Endothelial cell of umbilical vein (primary cell): ENCODE measurements at regions not wholly inside any gene's neighbourhood (a gene's known extent, or its start where the extent isn't known, plus 50 kb on each side); places are given as distances from the start of the nearest gene placed in this dataset.

Experiments
- BruUV-seq: library from RNA; stranded (reverse); fragments of 400-500 nt; replicated peaks from 2 replicates; lab custom pipeline; 2021; lab: Mats Ljungman, UMichigan
- CTCF ChIA-PET: fragments of 300-600, 350-600 bp; sonication (Branson Sonifier 250); formaldehyde crosslinking; loops from one replicate; lab custom pipeline; 2021; ENCODE audit warnings: antibody characterized with exemption, inconsistent platforms; lab: Charles Lee
- POLR2A ChIA-PET: fragments of 300-600, 350-600 bp; sonication (Branson Sonifier 250); formaldehyde crosslinking; loops from one replicate; lab custom pipeline; 2021; ENCODE audit warnings: antibody characterized with exemption, inconsistent platforms; lab: Charles Lee
- DNase-seq: peaks from one replicate; pipeline ENCODE4 v3.0.0-alpha.2; 2011; ENCODE audit warnings: low read depth, low spot score
- FAIRE-seq: peaks from 2 replicates; lab custom pipeline; 2011; peaks lifted over from hg19 to GRCh38; lab: Jason Lieb, UNC
- H2AFZ ChIP-seq: 2 replicates; pipeline ENCODE4 v1.6.0; 2012; ENCODE audit warnings: low read depth, low read length, control low read depth, inconsistent platforms
- H3K27ac ChIP-seq: 2 replicates; pipeline ENCODE4 v1.5.1; 2011; ENCODE audit warnings: low read depth, mild to moderate bottlenecking, control low read depth, low read length, moderate library complexity; ENCODE audit not compliant: insufficient read depth
- H3K27me3 ChIP-seq, 2 experiments: 2 replicates each; pipeline versions ENCODE4 v1.6.0 to v1.6.1; 2011; ENCODE audit warnings: low read length in 2 of 2, mixed read lengths in 1 of 2; ENCODE audit not compliant: control insufficient read depth in 2 of 2, insufficient read depth in 2 of 2
- H3K36me3 ChIP-seq, 2 experiments: 2 replicates in 1 of 2; 3 replicates in 1 of 2; pipeline ENCODE4 v1.5.1; 2011; ENCODE audit warnings: low read length in 2 of 2, mild to moderate bottlenecking in 1 of 2, moderate library complexity in 1 of 2; ENCODE audit not compliant: control insufficient read depth in 2 of 2, insufficient read depth in 2 of 2; ENCODE audit errors: extremely low read depth in 1 of 2
- H3K4me1 ChIP-seq: 3 replicates; pipeline ENCODE4 v1.5.1; 2011; ENCODE audit warnings: mild to moderate bottlenecking, low read length; ENCODE audit not compliant: control insufficient read depth, insufficient read depth; ENCODE audit errors: extremely low read depth
- H3K4me2 ChIP-seq: 2 replicates; pipeline ENCODE4 v1.6.1; 2011; ENCODE audit warnings: low read length, control low read depth, mixed read lengths; ENCODE audit not compliant: insufficient read depth
- H3K4me3 ChIP-seq, 3 experiments: fragments of 200-600 bp in 1 of 3; sonication (generic), shearing (Covaris generic) in 1 of 3; replicated peaks in 1 of 3; 2 replicates each; pipeline ENCODE4 v1.5.1; 2011 to 2016; ENCODE audit warnings: control low read depth in 3 of 3, low read length in 3 of 3, mild to moderate bottlenecking in 2 of 3, inconsistent platforms in 1 of 3, low read depth in 1 of 3, moderate library complexity in 1 of 3; ENCODE audit not compliant: insufficient read depth in 1 of 3
- H3K79me2 ChIP-seq: 2 replicates; pipeline ENCODE4 v1.6.0; 2012; ENCODE audit warnings: low read length, inconsistent platforms; ENCODE audit not compliant: control insufficient read depth, insufficient read depth
- H3K9ac ChIP-seq: replicated peaks from 2 replicates; pipeline ENCODE3; 2011; ENCODE audit warnings: low read length, control low read depth; ENCODE audit not compliant: insufficient read depth; ENCODE audit errors: extremely low read depth
- H3K9me1 ChIP-seq: replicated peaks from 3 replicates; pipeline ENCODE4 v1.6.0; 2011; ENCODE audit warnings: mild to moderate bottlenecking, low read length; ENCODE audit not compliant: control insufficient read depth, insufficient read depth; ENCODE audit errors: extremely low read depth
- H3K9me3 ChIP-seq: replicated peaks from 2 replicates; pipeline ENCODE4 v1.5.1; 2012; ENCODE audit warnings: low read length, inconsistent platforms; ENCODE audit not compliant: control insufficient read depth, insufficient read depth
- H4K20me1 ChIP-seq: replicated peaks from 2 replicates; pipeline ENCODE3; 2011; ENCODE audit warnings: mild to moderate bottlenecking, low read length; ENCODE audit not compliant: control insufficient read depth, insufficient read depth; ENCODE audit errors: extremely low read depth
- CTCF ChIP-seq, 2 donors: IDR thresholded peaks; 1 replicate in 1 of 2; 2 replicates in 1 of 2; pipeline ENCODE4 v1.5.1; 2011; ENCODE audit warnings: low read length in 2 of 2, mild to moderate bottlenecking in 2 of 2, moderate library complexity in 2 of 2, control low read depth in 1 of 2, inconsistent platforms in 1 of 2, low read depth in 1 of 2; ENCODE audit not compliant: insufficient read depth in 1 of 2; ENCODE audit errors: extremely low read depth in 1 of 2
- EZH2 ChIP-seq: IDR thresholded peaks from 2 replicates; pipeline ENCODE4 v1.6.1; 2012; ENCODE audit warnings: borderline replicate concordance, low read depth, mild to moderate bottlenecking, moderate library complexity, low read length, inconsistent platforms; ENCODE audit not compliant: severe bottlenecking
- FOS ChIP-seq: IDR thresholded peaks from 2 replicates; pipeline ENCODE4 v1.6.1; 2011; ENCODE audit warnings: mild to moderate bottlenecking, low read length, moderate library complexity, borderline replicate concordance; ENCODE audit not compliant: insufficient read depth
- GATA2 ChIP-seq: IDR thresholded peaks from 2 replicates; pipeline ENCODE4 v1.7.0; 2011; ENCODE audit warnings: low read depth, mild to moderate bottlenecking, moderate library complexity, mixed read lengths, low read length; ENCODE audit not compliant: insufficient read length, insufficient read depth
- JUN ChIP-seq: IDR thresholded peaks from 2 replicates; pipeline ENCODE4 v1.6.1; 2011; ENCODE audit warnings: borderline replicate concordance, low read depth; ENCODE audit not compliant: insufficient read length, insufficient read depth
- MAX ChIP-seq: IDR thresholded peaks from 2 replicates; pipeline ENCODE4 v1.6.1; 2011; ENCODE audit not compliant: insufficient read depth, insufficient read length
- MYC ChIP-seq: IDR thresholded peaks from one replicate; pipeline ENCODE4 v1.6.1; 2011; ENCODE audit warnings: mild to moderate bottlenecking, low read depth, low read length
- POLR2A ChIP-seq: IDR thresholded peaks from 2 replicates; pipeline ENCODE4 v1.6.1; 2012; ENCODE audit warnings: low read depth, mild to moderate bottlenecking, control low read depth, low read length
- POLR2AphosphoS5 ChIP-seq: IDR thresholded peaks from 2 replicates; pipeline ENCODE4 v1.6.1; 2012; ENCODE audit warnings: low read depth, mild to moderate bottlenecking, control low read depth, low read length, moderate library complexity; ENCODE audit not compliant: insufficient read depth
- dilution Hi-C: fragments of 300-500 bp; cut with MboI; formaldehyde crosslinking; loops from one replicate; pipeline ENCODE4 v1.15.0; 2019; ENCODE audit warnings: low sequenced_read_pairs; ENCODE audit not compliant: extremely low pct_ligation_motif_present
- intact Hi-C: fragments of 100-400 bp; cut with micrococcal nuclease; formaldehyde crosslinking; loops from one replicate; pipeline ENCODE4 v1.10.0; 2022

GRCh38 chr5:54799645-54800044 lies 185.7 kb downstream of the ESM1 start:
- dilution Hi-C loops, result no loop called here
- no TSS peak for BruUV-seq
- no peaks in the 10 kb centered on the region for H3K4me1 ChIP-seq
- no peak overlapping the region for H3K27ac ChIP-seq
- no peak for DNase-seq
- no peak for TF ChIP-seq GATA2
- no peak for TF ChIP-seq POLR2A
- no peak for TF ChIP-seq MYC
- no peak for TF ChIP-seq EZH2
- no peak for TF ChIP-seq JUN
- no peak for TF ChIP-seq FOS
- no peak for TF ChIP-seq MAX
- no peak for TF ChIP-seq POLR2AphosphoS5
- TF ChIP-seq CTCF (IDR thresholded peaks at IDR 0.05; ENCODE audit: extremely low read depth in 1 of 2, insufficient read depth in 1 of 2, low read depth in 1 of 2, low read length in 2 of 2), result no peak
- H3K9me3 ChIP-seq, result no peaks in the 10 kb centered on the region
- no peaks in the 10 kb centered on the region for H3K9me1 ChIP-seq
- H4K20me1 ChIP-seq, result no peaks in the 10 kb centered on the region
- H3K79me2 ChIP-seq, result no peaks in the 10 kb centered on the region
- H3K4me3 ChIP-seq, result no peak overlapping the region
- no peaks in the 10 kb centered on the region for H3K36me3 ChIP-seq
- intact Hi-C loops, result no loop called here
- ChIA-PET CTCF (no interaction called here), POLR2A (no interaction called here)
- no peak for FAIRE-seq
- H2AFZ ChIP-seq, result no peak overlapping the region
- no peaks in the 10 kb centered on the region for H3K27me3 ChIP-seq
- H3K4me2 ChIP-seq, result no peak overlapping the region
- H3K9ac ChIP-seq, result no peak overlapping the region
